ENCODE measurements at regions not wholly inside any gene's neighbourhood (a gene's known extent, or its start where the extent isn't known, plus 50 kb on each side); places are given as distances from the start of the nearest gene placed in this dataset.

DNA sequence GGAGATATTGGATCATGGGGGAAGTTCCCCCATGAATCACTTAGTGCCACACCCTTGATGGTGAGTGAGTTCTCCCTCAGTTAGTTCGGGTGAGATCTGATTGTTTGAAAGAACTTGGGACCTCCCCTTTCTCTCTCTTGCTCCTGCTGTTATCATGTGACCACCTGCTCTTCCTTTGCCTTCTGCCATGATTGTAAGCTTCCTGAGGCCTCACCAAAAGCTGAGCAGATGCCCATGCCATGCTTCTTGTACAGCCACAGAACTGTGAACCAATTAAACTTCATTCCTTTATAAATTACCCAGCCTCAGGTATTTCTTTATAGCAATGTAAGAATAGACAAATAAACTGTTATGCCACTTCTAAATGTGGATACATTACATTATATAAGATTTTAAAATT is 686.7 kb upstream of the MARCKS start:
- Histone ChIP-seq H3K27ac (ENCODE audit: low read length) (no peak overlapping the region), H3K36me3 (ENCODE audit: control insufficient read depth in 2 of 2, extremely low read depth in 1 of 2, insufficient read depth in 1 of 2, low read length in 1 of 2) (no peaks in the 10 kb centered on the region), H3K4me1 (ENCODE audit: control insufficient read depth in 1 of 2, extremely low read depth in 1 of 2, insufficient read depth in 2 of 2, low read length in 2 of 2) (no peaks in the 10 kb centered on the region), H3K9me3 (no peaks in the 10 kb centered on the region), H3K4me3 (ENCODE audit: control insufficient read depth in 1 of 2, extremely low read depth in 1 of 2, low read length in 1 of 2) (no peak overlapping the region), H3K27me3 (replicated peaks in 1 of 2; ENCODE audit: control insufficient read depth in 2 of 2, extremely low read depth in 1 of 2, insufficient read depth in 2 of 2, low read length in 1 of 2) (no peaks in the 10 kb centered on the region)
- peaks cover 4 to 14% (median 5%) of the 10 kb centered on the region in 3 donors for H3K9me3 Mint-ChIP-seq
- no peak overlapping the region for H3K4me3 Mint-ChIP-seq
- ChIA-PET CTCF (no interaction called here), POLR2A (no interaction called here)
- H3K4me1 Mint-ChIP-seq, result no peaks in the 10 kb centered on the region
- ATAC-seq (replicated peaks in 1 of 4), result no peak
- H3K36me3 Mint-ChIP-seq, result no peaks in the 10 kb centered on the region
- DNase-seq, result no peak
- no peak overlapping the region for H3K27ac Mint-ChIP-seq
- no peaks in the 10 kb centered on the region for H3K27me3 Mint-ChIP-seq
- no CpG with 5 or more reads among the region's 1 CpG for WGBS (ENCODE audit: insufficient coverage)

DNA sequence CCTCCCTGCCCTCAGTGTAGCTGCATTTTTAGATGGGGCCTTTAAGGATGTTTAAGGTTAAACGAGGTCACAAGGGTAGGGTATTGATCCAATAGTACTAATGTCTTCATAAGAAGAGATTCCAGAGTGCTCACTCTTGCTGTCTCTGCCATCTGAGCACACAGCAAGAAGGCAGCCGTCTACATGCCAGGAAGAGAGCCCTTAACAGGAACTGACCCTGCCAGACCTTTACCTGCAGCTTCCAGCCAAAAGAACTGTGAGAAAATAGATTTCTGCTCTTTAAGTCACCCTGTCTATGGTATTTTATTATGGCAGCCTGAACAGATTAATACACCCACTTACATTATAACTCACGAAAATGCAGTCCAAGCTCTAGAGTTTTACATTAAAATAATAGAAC is 685.3 kb upstream of the MARCKS start:
- Mint-ChIP-seq H3K27ac (no peak overlapping the region), H3K4me1 (no peaks in the 10 kb centered on the region), H3K9me3 (peaks cover 4 to 14% (median 5%) of the 10 kb centered on the region in 3 donors), H3K27me3 (no peaks in the 10 kb centered on the region), H3K4me3 (no peak overlapping the region), H3K36me3 (no peaks in the 10 kb centered on the region)
- Histone ChIP-seq H3K27ac (ENCODE audit: low read length) (no peak overlapping the region), H3K27me3 (replicated peaks in 1 of 2; ENCODE audit: control insufficient read depth in 2 of 2, extremely low read depth in 1 of 2, insufficient read depth in 2 of 2, low read length in 1 of 2) (no peaks in the 10 kb centered on the region), H3K9me3 (no peaks in the 10 kb centered on the region), H3K36me3 (ENCODE audit: control insufficient read depth in 2 of 2, extremely low read depth in 1 of 2, insufficient read depth in 1 of 2, low read length in 1 of 2) (no peaks in the 10 kb centered on the region), H3K4me1 (ENCODE audit: control insufficient read depth in 1 of 2, extremely low read depth in 1 of 2, insufficient read depth in 2 of 2, low read length in 2 of 2) (no peaks in the 10 kb centered on the region), H3K4me3 (ENCODE audit: control insufficient read depth in 1 of 2, extremely low read depth in 1 of 2, low read length in 1 of 2) (no peak overlapping the region)
- ChIA-PET CTCF (no interaction called here), POLR2A (interaction anchor here (0.6 to 0.9 kb wide), 2 partner anchors 11 to 17 kb away, joined by 4 read pairs; no protein-coding TSS in a partner anchor)
- DNase-seq (no peak), ATAC-seq (replicated peaks in 1 of 4) (no peak)
- no CpG with 5 or more reads among the region's 3 CpGs for WGBS (ENCODE audit: insufficient coverage)

DNA sequence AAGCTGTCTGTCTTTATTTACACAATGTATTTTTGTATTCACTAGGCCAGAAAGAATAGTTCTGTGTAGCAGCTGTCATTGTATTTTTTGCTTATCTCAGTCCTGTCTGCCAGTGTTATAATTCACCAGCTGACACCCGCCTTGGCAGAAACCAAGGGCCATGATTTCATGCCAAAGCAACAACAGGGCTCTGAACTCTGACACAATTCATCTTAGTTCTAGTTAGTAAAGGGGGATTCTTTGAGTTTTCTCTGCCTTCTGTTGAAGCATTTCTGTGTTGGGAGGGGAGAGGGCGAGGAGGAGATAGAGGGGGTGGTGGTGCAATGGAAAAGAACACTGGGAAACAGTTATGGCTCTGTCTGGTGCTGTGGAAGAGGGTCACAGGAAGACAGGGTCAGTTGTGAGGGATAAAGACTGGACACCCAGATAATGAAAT is 684.6 kb upstream of the MARCKS start:
- Mint-ChIP-seq H3K9me3 (peaks cover 5 to 14% (median 7%) of the 10 kb centered on the region in 3 donors), H3K4me3 (no peak overlapping the region), H3K27me3 (no peaks in the 10 kb centered on the region), H3K36me3 (no peaks in the 10 kb centered on the region), H3K4me1 (no peaks in the 10 kb centered on the region), H3K27ac (no peak overlapping the region)
- no peak overlapping the region for H3K27ac ChIP-seq (ENCODE audit: low read length)
- no peaks in the 10 kb centered on the region for H3K4me1 ChIP-seq (ENCODE audit: control insufficient read depth in 1 of 2, extremely low read depth in 1 of 2, insufficient read depth in 2 of 2, low read length in 2 of 2)
- ChIA-PET CTCF (no interaction called here), POLR2A (interaction anchor here in 1 of 2 donors (0.9 kb wide), 1 partner anchor 17 kb away, joined by 4 read pairs; no protein-coding TSS in a partner anchor)
- 33% methylated on average over 1 of the region's 2 CpGs for WGBS (ENCODE audit: insufficient coverage)
- H3K36me3 ChIP-seq (ENCODE audit: control insufficient read depth in 2 of 2, extremely low read depth in 1 of 2, insufficient read depth in 1 of 2, low read length in 1 of 2), result no peaks in the 10 kb centered on the region
- no peaks in the 10 kb centered on the region for H3K9me3 ChIP-seq
- ATAC-seq (replicated peaks in 1 of 4) (no peak), DNase-seq (no peak)
- H3K4me3 ChIP-seq (ENCODE audit: control insufficient read depth in 1 of 2, extremely low read depth in 1 of 2, low read length in 1 of 2), result no peak overlapping the region
- H3K27me3 ChIP-seq (replicated peaks in 1 of 2; ENCODE audit: control insufficient read depth in 2 of 2, extremely low read depth in 1 of 2, insufficient read depth in 2 of 2, low read length in 1 of 2), result no peaks in the 10 kb centered on the region

DNA sequence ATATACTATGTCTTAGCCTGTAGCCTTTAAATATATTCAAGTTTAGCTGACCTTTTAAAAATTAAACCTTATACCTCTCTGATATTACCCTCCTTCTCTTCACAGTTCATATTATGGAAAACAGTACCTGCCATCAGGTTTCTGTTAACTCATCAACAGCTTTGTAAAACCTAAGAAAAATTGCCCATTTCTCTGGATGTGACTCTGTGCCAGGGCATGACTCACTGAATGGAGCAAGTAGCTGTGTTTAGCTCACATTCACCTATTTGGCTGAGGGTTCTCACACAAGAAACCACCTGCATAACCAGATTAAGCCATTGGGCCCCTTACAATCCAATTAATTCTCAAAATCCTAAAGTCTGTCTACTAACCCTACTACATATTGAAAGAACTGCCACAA is 678.8 kb upstream of the MARCKS start:
- Histone ChIP-seq H3K9me3 (no peaks in the 10 kb centered on the region), H3K27me3 (replicated peaks in 1 of 2; ENCODE audit: control insufficient read depth in 2 of 2, extremely low read depth in 1 of 2, insufficient read depth in 2 of 2, low read length in 1 of 2) (no peaks in the 10 kb centered on the region), H3K36me3 (ENCODE audit: control insufficient read depth in 2 of 2, extremely low read depth in 1 of 2, insufficient read depth in 1 of 2, low read length in 1 of 2) (no peaks in the 10 kb centered on the region), H3K27ac (ENCODE audit: low read length) (no peak overlapping the region), H3K4me3 (ENCODE audit: control insufficient read depth in 1 of 2, extremely low read depth in 1 of 2, low read length in 1 of 2) (no peak overlapping the region), H3K4me1 (ENCODE audit: control insufficient read depth in 1 of 2, extremely low read depth in 1 of 2, insufficient read depth in 2 of 2, low read length in 2 of 2) (no peaks in the 10 kb centered on the region)
- Mint-ChIP-seq H3K36me3 (no peaks in the 10 kb centered on the region), H3K4me3 (no peak overlapping the region), H3K27ac (no peak overlapping the region), H3K27me3 (no peaks in the 10 kb centered on the region), H3K9me3 (peaks cover 3 to 10% (median 6%) of the 10 kb centered on the region in 3 donors), H3K4me1 (no peaks in the 10 kb centered on the region)
- POLR2A ChIA-PET, result no interaction called here
- DNase-seq (no peak), ATAC-seq (replicated peaks in 1 of 4) (no peak)
- CTCF ChIA-PET, result no interaction called here

DNA sequence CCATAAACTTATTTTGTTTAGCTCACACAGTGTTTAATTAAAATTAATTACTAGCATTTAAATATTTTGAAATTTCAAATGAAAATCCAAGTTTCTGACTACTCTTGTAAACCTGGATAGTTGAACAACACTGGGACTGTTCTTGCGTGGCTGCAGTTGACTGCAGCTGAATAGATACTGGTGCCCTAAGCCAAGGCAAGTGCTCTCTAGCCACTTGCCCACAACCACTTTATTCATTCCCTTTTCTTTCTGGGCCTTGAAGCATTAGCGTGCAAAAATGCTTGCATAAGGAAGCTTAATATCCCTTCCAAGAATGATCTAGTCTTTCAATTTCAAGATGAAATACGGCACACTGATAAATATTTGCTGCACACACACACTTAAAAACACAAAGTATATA is 676.0 kb upstream of the MARCKS start:
- Mint-ChIP-seq H3K4me3 (no peak overlapping the region), H3K27ac (no peak overlapping the region), H3K27me3 (no peaks in the 10 kb centered on the region), H3K9me3 (peaks cover 3 to 10% (median 6%) of the 10 kb centered on the region in 3 donors), H3K4me1 (no peaks in the 10 kb centered on the region), H3K36me3 (no peaks in the 10 kb centered on the region)
- CTCF ChIA-PET, result no interaction called here
- Histone ChIP-seq H3K36me3 (ENCODE audit: control insufficient read depth in 2 of 2, extremely low read depth in 1 of 2, insufficient read depth in 1 of 2, low read length in 1 of 2) (no peaks in the 10 kb centered on the region), H3K9me3 (no peaks in the 10 kb centered on the region), H3K4me1 (ENCODE audit: control insufficient read depth in 1 of 2, extremely low read depth in 1 of 2, insufficient read depth in 2 of 2, low read length in 2 of 2) (no peaks in the 10 kb centered on the region), H3K4me3 (ENCODE audit: control insufficient read depth in 1 of 2, extremely low read depth in 1 of 2, low read length in 1 of 2) (no peak overlapping the region), H3K27ac (ENCODE audit: low read length) (no peak overlapping the region), H3K27me3 (replicated peaks in 1 of 2; ENCODE audit: control insufficient read depth in 2 of 2, extremely low read depth in 1 of 2, insufficient read depth in 2 of 2, low read length in 1 of 2) (no peaks in the 10 kb centered on the region)
- ATAC-seq (replicated peaks in 1 of 4), result no peak
- WGBS (ENCODE audit: insufficient coverage), result 75% methylated on average over 2 of the region's 3 CpGs
- no peak for DNase-seq
- POLR2A ChIA-PET, result no interaction called here

DNA sequence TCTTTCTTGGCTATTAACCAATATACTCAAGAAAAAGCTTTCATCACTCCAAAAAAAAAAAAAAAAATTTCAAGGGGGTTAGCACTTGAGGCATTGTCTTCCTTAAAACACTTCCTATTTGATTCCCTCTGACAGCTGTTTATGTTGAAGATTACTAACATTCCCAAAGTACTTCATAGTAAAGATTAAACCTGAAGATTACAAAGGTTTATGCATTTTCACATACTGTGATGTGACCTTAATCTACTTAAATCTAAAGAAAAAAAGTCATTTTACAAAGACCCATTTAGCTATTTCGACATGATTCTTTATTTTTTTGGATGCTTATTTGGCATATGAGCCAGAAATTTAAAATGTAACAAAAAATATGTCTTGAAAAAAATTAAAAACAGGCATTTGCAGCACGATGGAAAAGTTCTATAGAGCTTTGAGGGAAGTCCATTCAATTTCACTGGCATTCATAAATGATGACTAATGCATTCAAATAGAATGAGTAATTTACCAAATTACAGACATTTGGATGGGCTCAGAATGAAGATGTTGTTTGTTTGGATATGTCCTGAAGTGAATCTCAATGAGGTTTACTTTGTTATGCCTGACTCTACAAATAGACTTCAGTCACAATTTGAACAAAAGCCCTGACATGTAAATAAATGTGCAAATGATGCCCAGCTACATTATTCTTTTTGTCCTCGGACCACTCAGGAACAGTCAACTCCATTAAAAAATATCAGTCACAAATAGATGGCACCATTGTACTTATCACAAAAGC is 674.6 kb upstream of the MARCKS start:
- Mint-ChIP-seq H3K27ac (no peak overlapping the region), H3K9me3 (peaks cover 0 to 12% (median 6%) of the 10 kb centered on the region in 3 donors), H3K27me3 (no peaks in the 10 kb centered on the region), H3K36me3 (no peaks in the 10 kb centered on the region), H3K4me3 (no peak overlapping the region), H3K4me1 (no peaks in the 10 kb centered on the region)
- Histone ChIP-seq H3K9me3 (no peaks in the 10 kb centered on the region), H3K4me3 (ENCODE audit: control insufficient read depth in 1 of 2, extremely low read depth in 1 of 2, low read length in 1 of 2) (no peak overlapping the region), H3K27me3 (replicated peaks in 1 of 2; ENCODE audit: control insufficient read depth in 2 of 2, extremely low read depth in 1 of 2, insufficient read depth in 2 of 2, low read length in 1 of 2) (no peaks in the 10 kb centered on the region), H3K27ac (ENCODE audit: low read length) (no peak overlapping the region), H3K36me3 (ENCODE audit: control insufficient read depth in 2 of 2, extremely low read depth in 1 of 2, insufficient read depth in 1 of 2, low read length in 1 of 2) (no peaks in the 10 kb centered on the region), H3K4me1 (ENCODE audit: control insufficient read depth in 1 of 2, extremely low read depth in 1 of 2, insufficient read depth in 2 of 2, low read length in 2 of 2) (no peaks in the 10 kb centered on the region)
- 73% methylated on average over 1 of the region's 3 CpGs for WGBS (ENCODE audit: insufficient coverage)
- CTCF ChIA-PET, result interaction anchor here in 1 of 2 donors (0.6 kb wide), 1 partner anchor 12 kb away, joined by 3 read pairs; no protein-coding TSS in a partner anchor
- POLR2A ChIA-PET, result interaction anchor here in 1 of 2 donors (0.5 kb wide), 1 partner anchor 581 kb away, joined by 3 read pairs; no protein-coding TSS in a partner anchor
- DNase-seq (no peak), ATAC-seq (replicated peaks in 1 of 4) (no peak)
